ENCODE measurements at regions not wholly inside any gene's neighbourhood (a gene's known extent, or its start where the extent isn't known, plus 50 kb on each side); places are given as distances from the start of the nearest gene placed in this dataset.

DNA sequence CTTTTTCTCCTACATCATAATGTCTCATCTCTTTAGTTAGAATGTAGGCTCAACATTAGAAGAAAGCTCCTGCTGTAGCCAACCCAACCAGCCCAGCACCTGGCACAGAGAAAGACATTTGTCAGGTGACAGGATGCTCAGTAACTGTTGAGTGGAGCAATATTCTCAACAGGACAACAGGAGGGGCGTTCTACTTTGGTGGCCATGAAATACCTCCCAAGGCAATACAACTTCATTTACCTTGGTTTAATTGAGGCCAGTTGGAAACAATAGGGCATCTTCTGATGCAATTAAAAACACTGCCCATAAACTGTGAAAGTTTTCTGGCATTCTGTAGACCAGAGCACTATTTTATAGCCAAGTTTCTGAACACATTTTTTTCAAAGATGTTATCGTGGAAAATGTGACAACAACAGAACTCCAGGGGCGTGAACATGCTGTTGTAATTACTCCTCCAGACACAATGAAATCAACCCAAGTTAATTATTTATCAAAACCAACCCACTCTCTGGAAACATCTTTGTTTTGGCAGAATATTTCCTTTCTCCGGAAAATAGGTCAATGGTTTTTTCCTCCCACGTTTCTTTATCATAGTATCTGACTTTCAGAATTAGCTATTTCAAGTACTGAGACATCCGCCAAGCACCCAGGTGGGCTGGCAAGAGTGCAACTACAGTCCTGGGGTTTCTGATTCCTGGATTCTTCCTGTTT lies 538.1 kb downstream of the SOX6 start:
- TF ChIP-seq, protein P1, sequence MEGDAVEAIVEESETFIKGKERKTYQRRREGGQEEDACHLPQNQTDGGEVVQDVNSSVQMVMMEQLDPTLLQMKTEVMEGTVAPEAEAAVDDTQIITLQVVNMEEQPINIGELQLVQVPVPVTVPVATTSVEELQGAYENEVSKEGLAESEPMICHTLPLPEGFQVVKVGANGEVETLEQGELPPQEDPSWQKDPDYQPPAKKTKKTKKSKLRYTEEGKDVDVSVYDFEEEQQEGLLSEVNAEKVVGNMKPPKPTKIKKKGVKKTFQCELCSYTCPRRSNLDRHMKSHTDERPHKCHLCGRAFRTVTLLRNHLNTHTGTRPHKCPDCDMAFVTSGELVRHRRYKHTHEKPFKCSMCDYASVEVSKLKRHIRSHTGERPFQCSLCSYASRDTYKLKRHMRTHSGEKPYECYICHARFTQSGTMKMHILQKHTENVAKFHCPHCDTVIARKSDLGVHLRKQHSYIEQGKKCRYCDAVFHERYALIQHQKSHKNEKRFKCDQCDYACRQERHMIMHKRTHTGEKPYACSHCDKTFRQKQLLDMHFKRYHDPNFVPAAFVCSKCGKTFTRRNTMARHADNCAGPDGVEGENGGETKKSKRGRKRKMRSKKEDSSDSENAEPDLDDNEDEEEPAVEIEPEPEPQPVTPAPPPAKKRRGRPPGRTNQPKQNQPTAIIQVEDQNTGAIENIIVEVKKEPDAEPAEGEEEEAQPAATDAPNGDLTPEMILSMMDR (IDR thresholded peaks at IDR 0.05; ENCODE audit: low read depth, low read length), result no peak
- no peak for TF ChIP-seq EZH2phosphoT487 (IDR thresholded peaks at IDR 0.05; ENCODE audit: low read depth)
- no peaks in the 10 kb centered on the region for H3K4me1 ChIP-seq (ENCODE audit: low read length)
- H4K20me1 ChIP-seq (ENCODE audit: insufficient read depth, low read length), result no peaks in the 10 kb centered on the region
- no peak overlapping the region for H2AFZ ChIP-seq (ENCODE audit: low read depth, low read length)
- no peaks in the 10 kb centered on the region; the same call in 1 of the 2 replicates for H3K9me3 ChIP-seq (ENCODE audit: insufficient read depth, low read length)
- H3K9ac ChIP-seq (ENCODE audit: low read length), result no peak overlapping the region
- H3K36me3 ChIP-seq (replicated peaks; ENCODE audit: low read depth, low read length), result no peaks in the 10 kb centered on the region
- no peak overlapping the region for H3K27ac ChIP-seq (ENCODE audit: low read length)
- H3K79me2 ChIP-seq (ENCODE audit: low read length), result no peaks in the 10 kb centered on the region
- H3K27me3 ChIP-seq (ENCODE audit: low read depth, low read length), result no peaks in the 10 kb centered on the region
- H3K4me3 ChIP-seq (ENCODE audit: low read length), result no peak overlapping the region
- no peak overlapping the region for H3K4me2 ChIP-seq (ENCODE audit: low read length)

- Histone ChIP-seq H3K36me3 (replicated peaks; ENCODE audit: low read depth, low read length) (no peaks in the 10 kb centered on the region), H4K20me1 (ENCODE audit: insufficient read depth, low read length) (no peaks in the 10 kb centered on the region), H3K79me2 (ENCODE audit: low read length) (no peaks in the 10 kb centered on the region), H3K4me3 (ENCODE audit: low read length) (no peak overlapping the region), H3K4me2 (ENCODE audit: low read length) (no peak overlapping the region), H3K4me1 (ENCODE audit: low read length) (no peaks in the 10 kb centered on the region), H3K27me3 (ENCODE audit: low read depth, low read length) (no peaks in the 10 kb centered on the region), H3K9me3 (ENCODE audit: insufficient read depth, low read length) (no peaks in the 10 kb centered on the region), H3K9ac (ENCODE audit: low read length) (no peak overlapping the region), H3K27ac (ENCODE audit: low read length) (no peak overlapping the region), H2AFZ (ENCODE audit: low read depth, low read length) (0 out of 2 replicates have a peak overlapping the region, but pooled peaks have one; percentile 6)
- no peak for TF ChIP-seq EZH2phosphoT487 (IDR thresholded peaks at IDR 0.05; ENCODE audit: low read depth)
- TF ChIP-seq, protein P1 (IDR thresholded peaks at IDR 0.05; ENCODE audit: low read depth, low read length), result peak; percentile 87
These were observed 536.6 kb downstream of the SOX6 start for GRCh38 chr11:15819679-15820286.

DNA sequence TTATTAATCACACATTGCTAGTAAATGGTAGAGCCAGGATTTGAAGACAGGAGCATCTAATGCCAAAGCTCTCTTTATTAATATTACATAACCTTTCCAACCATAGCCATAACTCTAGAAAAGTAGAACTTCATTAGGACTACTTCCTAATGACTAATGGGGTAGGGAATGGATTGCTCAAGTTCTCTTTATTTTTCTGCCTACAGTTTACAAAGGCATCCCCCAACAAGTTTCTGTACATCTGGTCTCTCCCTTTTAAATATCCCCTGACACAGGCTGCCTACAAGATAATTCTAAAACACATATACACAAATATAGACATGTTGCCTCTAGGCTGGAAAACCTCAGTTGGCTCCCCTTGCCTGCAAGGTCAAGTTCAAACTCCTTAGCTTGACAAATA lies 534.9 kb downstream of the SOX6 start:
- Histone ChIP-seq H4K20me1 (ENCODE audit: insufficient read depth, low read length) (no peaks in the 10 kb centered on the region), H3K4me2 (ENCODE audit: low read length) (no peak overlapping the region), H3K9ac (ENCODE audit: low read length) (no peak overlapping the region), H3K79me2 (ENCODE audit: low read length) (no peaks in the 10 kb centered on the region), H3K9me3 (ENCODE audit: insufficient read depth, low read length) (no peaks in the 10 kb centered on the region), H3K27me3 (ENCODE audit: low read depth, low read length) (no peaks in the 10 kb centered on the region), H3K27ac (ENCODE audit: low read length) (no peak overlapping the region), H3K4me3 (ENCODE audit: low read length) (no peak overlapping the region), H3K4me1 (ENCODE audit: low read length) (no peaks in the 10 kb centered on the region), H2AFZ (ENCODE audit: low read depth, low read length) (no peak overlapping the region), H3K36me3 (replicated peaks; ENCODE audit: low read depth, low read length) (no peaks in the 10 kb centered on the region)
- TF ChIP-seq, protein P1 (IDR thresholded peaks at IDR 0.05; ENCODE audit: low read depth, low read length), result no peak
- TF ChIP-seq EZH2phosphoT487 (IDR thresholded peaks at IDR 0.05; ENCODE audit: low read depth), result no peak

DNA sequence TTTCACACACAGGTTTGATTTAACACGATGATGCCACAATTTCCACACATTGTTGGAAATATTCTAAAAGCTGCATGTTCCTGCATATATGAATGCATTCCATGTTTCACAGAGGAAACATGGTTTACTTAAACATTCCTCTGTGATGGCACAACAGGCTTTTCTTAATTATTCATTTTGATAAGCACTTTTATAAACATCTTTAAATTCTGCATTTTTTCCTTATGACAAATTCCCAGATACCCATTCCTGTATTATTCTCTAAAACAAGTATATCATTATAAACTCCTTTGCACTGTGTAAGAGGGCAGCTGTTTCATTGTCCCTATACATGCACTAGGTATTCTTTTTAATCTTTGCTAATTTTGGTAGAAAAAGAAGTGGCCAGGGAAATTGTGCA lies 532.3 kb downstream of the SOX6 start:
- no peaks in the 10 kb centered on the region for H3K79me2 ChIP-seq (ENCODE audit: low read length)
- H3K27ac ChIP-seq (ENCODE audit: low read length), result no peak overlapping the region
- H3K4me2 ChIP-seq (ENCODE audit: low read length), result no peak overlapping the region
- H3K27me3 ChIP-seq (ENCODE audit: low read depth, low read length), result no peaks in the 10 kb centered on the region
- H3K9me3 ChIP-seq (ENCODE audit: insufficient read depth, low read length), result no peaks in the 10 kb centered on the region
- no peaks in the 10 kb centered on the region for H4K20me1 ChIP-seq (ENCODE audit: insufficient read depth, low read length)
- no peaks in the 10 kb centered on the region for H3K36me3 ChIP-seq (replicated peaks; ENCODE audit: low read depth, low read length)
- no peaks in the 10 kb centered on the region for H3K4me1 ChIP-seq (ENCODE audit: low read length)
- no peak overlapping the region for H2AFZ ChIP-seq (ENCODE audit: low read depth, low read length)
- H3K4me3 ChIP-seq (ENCODE audit: low read length), result no peak overlapping the region
- H3K9ac ChIP-seq (ENCODE audit: low read length), result no peak overlapping the region
- TF ChIP-seq EZH2phosphoT487 (IDR thresholded peaks at IDR 0.05; ENCODE audit: low read depth), result no peak
- TF ChIP-seq, protein P1 (IDR thresholded peaks at IDR 0.05; ENCODE audit: low read depth, low read length), result no peak
